GM15510 (cell line): ENCODE measurements at regions not wholly inside any gene's neighbourhood (a gene's known extent, or its start where the extent isn't known, plus 50 kb on each side); places are given as distances from the start of the nearest gene placed in this dataset.

Source experiments
- POLR2A ChIP-seq: IDR thresholded peaks from 3 replicates; pipeline ENCODE4 v1.6.1; 2011; ENCODE audit warnings: borderline replicate concordance; ENCODE audit not compliant: insufficient read length; ENCODE audit errors: extremely low read depth

DNA sequence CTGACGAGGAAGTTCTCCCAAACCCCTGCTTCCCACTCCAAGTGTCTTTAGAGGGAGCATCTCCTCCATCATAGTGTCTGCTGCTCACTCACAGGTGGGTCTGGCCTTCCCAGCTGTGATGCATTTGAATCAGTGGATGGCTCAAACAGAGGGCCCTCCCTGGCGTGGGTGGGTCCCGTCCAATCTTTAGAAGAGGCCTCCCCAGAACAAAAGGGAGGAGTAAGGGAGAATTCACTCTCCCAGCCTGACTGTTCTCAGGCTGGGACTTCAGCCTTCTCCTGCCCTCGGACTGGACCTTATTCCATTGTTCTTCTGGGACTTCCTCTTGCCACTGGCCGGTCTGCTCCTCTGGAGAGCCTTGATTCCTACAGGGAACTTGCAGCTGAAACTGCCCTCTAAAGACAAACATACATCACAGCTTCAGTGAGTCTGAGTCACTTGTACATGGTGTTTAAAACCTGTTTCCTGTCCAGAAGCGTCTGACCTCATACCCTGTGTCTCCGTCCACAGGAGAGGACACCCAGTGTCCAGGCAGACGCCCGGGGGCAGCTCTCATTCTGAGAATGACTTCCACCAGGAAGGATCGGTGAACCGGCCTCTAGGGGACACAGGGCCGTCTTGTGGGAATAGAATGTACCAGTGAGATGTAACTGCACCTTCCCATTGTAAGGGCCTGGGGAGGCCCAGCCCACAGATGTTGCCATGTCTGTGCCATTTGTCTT lies 234.7 kb downstream of the BRD1 start:
- TF ChIP-seq POLR2A: no peak

DNA sequence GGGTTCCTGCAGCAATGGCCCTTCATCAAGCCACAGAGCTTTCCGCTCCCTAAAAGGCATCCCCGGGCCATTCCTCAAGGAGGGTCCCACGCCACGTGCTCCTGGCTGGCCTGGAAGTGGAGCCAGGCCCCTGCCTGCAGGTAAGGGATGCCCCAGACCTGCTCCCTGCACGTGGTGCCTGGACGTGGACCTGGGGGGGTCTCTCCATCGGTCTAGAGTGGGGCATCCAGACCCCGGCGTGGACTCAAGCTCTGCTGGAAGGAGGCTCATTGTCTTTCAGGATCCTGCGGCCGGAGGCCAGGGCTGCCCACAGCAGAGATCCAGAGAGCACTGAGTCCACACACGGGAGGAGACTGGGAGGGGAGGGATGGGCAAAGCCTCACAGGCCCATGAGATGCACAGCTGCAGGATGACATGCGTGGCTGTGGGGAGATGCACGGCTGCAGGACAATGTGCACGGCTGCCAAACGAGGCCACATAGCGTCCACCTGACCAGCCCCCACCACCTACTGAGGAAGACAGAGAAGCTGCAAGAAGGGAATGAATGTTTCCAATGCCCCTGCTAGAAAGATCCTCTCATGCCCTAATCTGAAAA lies 236.7 kb downstream of the BRD1 start:
- TF ChIP-seq POLR2A: no peak

DNA sequence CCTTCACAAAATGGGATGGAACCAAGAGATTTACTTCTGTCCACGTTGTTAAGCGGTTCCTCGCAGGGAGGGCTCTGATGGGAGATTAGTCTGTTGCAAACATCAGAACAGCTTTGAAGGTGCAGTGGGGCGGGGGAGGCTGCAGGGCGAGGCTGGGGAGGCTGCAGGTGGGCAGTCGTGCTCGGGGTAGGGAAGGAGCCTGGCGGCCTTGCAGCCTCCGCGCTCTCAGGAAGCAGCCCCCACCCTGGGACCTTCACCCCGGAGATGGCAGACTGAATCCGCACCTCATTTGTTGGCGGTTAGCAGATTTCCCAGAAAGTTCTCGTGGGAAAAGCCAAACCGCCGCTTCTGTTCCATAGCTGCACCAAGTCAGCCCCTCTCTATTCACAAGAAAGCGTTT lies 237.3 kb downstream of the BRD1 start:
- TF ChIP-seq POLR2A: no peak

DNA sequence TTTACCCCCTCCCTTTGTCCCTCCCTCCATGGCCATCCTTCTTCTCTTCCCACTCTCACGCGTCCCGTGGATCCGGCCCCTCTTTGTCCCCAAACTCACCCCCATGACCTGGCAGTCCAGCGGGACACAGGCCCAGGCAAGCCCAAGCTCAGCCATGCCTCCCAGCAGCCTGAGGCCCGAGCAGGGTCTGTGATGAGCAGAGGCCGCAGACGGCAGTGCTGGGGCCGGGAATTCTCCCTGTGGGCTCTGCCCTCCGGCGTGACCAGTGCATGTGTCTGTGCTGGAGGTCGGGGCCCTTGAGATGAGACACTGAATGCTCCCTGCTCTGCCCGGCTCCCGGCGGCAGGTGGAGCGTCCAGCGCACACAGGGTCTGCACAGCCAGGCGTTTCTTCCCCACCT lies 237.9 kb downstream of the BRD1 start:
- TF ChIP-seq POLR2A: no peak

DNA sequence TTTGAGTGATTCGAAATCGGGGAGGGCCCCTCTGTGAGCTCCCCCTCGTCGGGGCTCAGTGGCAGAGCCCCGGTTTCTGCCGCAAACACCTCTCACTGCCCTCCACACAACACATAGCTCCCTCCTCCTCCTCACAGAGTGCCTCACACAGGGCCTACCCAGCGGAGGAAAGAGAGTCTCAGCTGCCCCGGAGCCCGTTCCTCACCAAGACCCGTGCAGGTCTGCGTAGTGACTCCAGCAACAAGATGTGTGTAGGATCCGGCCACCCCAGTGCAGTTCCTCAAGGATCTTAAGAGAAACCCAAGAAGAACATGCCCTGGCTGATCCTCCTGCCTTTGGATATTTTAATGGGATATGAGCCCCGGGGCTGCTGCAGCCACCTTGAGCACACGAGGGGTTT lies 238.4 kb downstream of the BRD1 start:
- TF ChIP-seq POLR2A: no peak

DNA sequence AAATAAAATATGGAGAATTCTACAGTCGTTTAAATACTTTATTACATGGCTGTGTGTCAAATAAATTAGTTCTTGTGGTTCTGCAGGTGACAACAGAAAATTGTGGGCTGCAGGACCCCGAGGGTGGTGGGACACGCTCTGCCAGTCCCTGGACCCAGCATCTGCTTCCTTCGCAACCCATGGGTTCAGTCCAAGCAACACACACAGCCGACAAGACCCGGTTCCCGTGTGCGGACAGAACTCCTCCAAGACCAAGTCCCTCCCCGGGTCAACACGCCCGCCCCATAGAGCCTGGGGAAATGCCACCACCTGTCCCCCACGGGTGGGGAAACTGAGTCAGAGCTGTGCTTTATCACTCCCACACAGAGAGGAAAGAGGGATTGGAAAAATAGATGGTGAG lies 238.9 kb downstream of the BRD1 start:
- TF ChIP-seq POLR2A: no peak

DNA sequence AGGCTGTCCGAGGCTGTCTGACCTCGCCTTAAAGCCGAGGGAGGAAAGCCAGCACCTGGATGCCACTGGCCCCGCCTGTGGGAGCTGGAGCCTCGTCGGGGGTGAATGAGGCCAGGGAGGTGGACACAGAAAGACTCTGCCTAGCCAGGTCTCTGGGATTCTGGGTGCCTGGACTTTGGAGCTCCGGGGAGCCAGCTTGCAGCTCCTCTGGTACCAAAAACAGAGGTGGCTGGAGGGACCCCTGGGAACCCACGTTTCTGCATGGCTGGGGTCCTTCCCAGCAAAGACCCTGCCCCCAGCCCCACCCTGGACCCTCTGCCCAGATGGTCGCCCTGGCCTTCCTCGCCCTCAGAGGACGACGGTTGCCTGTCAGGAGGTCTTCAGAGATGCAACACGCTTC lies 239.7 kb downstream of the BRD1 start:
- no peak for TF ChIP-seq POLR2A

DNA sequence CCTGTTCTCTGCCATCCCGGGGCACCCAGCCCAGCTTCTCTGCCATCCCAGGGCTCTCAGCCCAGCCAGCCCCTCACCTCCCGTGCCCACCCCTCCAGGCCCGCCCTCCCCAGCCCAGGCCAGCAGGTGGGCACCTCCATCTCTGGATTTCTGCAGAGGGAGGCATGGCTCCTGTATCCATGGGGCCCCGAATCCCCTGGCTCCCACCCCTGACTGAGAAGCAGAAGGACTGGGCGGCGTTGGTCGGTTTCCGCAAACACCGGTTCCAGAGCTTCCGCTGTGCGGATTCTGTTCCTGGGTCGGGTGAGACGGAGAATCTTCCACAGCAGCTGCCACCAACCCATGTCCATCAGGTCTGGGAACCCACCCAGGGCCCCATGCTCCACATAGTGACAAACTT lies 240.3 kb downstream of the BRD1 start:
- no peak for TF ChIP-seq POLR2A

DNA sequence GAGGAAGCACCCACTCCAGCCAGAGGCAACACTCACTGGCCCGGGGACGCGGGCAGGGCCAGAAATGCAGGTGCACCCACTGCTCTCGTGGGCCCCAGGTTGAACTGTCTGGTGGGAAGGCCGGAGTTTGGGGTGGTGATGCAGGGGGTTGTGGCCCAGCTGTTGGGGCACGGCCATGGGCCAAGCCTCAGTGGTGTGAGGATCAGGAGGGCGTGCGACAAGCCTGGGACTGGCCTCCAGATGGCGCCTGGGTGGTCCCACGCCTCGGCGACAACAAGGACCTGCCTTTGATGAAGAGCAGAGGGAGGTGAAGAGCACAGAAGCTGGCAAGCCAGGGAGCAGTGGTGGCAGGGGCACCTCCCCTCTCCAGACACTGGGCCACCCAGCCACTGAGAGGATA lies 240.8 kb downstream of the BRD1 start:
- TF ChIP-seq POLR2A: no peak

DNA sequence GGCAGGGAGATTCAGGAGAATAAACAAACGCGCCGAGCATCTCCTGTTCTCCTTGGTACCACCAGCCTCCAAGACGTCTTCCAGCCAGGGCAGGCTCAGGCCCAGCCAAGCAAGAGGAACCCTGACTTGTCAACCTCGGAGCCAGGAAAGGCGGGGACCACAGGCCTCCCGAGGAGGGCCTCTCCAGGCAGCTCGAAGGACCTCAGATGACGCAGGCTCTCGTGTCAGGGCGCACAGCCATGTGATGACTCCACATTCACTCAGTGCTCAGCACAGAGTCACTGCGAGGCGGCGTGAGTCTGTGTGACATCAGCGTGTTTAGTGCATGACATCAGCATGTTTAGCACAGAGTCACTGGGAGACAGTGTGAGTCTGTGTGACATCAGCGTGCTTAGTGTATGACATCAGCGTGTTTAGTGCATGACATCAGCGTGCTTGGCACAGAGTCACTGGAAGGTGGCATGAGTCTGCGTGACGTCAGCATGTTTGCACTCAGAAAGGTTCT lies 241.4 kb downstream of the BRD1 start:
- TF ChIP-seq POLR2A: no peak

DNA sequence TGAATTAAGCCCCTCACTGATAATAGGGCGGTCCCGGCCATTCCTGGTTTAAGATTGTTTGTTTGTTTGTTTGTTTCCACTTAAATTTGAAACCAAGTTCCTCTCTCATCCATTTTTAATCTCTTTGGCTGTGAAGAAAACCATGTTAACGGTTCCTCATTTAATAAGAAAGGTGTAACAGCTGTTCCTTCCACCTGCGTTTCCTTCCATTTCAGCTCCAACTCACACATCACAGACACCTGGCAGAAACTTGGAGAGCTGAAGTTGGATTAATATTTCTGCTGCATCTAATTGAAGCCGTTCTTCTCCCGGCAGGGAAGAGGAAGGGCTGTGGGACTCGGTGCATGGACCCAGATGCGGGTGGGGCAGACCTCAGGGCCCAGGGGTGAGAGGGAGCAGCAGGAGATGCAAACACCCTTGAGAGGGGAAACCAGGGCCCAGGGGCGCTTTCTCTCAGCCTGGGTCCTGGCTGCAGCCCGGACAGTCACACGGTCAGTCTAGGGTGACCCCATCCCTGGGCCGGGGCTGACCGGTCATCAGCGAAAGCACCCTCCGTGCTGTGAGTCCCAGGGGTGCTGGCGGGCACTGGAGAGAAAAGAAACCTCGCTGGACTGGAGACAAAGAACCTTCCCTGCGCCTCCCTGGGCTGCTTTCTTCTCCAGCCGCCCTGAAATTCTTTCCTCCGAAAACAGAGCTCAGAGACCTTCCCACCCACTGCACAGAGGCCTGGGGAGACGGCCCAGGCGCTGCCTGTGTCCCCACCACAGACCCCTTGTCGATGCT lies 242.0 kb downstream of the BRD1 start:
- no peak for TF ChIP-seq POLR2A

DNA sequence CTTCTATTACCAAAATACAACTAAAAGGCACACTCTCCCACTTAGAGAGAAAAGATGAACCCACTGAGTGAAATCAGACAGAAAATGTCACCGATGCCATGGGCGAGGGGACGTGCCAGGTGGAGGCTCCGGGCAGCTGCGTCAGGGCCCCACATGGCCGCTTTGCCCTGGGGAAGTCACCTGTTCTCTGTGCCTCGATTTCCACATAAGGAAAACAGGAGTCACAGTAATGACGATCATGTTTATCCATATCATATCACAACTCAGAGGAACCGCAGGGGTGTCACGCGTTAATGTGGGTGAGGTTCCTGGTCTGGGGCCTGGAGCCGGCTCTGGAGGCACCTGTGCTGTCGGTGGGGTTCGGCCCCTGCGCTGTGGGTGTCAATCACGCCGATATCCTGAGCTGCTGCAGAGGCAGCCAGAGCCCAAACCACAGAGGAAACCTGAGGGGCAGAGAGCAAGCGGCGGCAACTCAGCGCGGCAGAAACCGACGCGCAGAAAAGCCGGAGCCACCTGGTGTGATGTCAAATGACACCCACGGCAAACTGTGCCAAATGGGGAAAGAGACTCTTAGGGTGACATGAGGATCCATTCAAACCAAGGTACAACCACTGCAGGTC lies 243.7 kb downstream of the BRD1 start:
- TF ChIP-seq POLR2A: no peak

DNA sequence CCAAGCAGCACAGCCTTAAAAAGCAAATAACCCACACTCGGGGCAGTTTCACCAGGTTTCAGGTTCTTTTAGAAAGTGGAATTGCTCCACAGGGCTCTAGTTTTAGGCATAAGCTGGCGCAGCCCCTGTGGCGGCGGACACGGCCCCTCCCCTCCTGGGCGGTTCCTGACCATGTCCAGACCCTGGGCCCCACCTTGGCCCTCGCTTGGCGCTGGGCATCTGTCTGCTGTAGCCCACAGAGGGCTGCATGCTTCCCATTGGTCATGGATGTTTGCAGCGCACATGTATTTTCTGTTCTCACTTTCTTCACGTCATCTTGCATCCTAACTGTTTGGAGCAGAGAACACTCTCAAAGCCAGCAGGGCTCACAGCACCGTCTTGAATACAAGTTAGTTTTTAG lies 244.3 kb downstream of the BRD1 start:
- TF ChIP-seq POLR2A: no peak

DNA sequence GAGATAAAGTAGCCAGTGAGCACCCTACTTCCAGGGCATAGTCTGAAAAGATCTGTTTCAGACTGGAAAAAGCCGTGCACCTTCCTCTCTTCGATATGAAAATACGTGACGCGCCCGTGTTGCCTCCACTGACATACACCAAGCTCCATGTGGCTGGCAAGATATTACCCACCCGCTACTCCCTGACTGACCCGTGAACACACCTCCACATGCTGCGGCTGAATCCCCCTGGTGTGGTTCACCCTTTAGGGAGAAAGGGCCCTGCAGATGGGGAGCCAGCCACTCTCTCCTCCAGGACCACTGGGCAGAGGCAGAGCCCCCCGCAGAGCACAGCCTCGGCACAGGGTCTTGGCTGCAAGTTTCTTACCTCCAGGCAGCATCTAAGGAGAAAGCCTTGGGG lies 245.0 kb downstream of the BRD1 start:
- no peak for TF ChIP-seq POLR2A

DNA sequence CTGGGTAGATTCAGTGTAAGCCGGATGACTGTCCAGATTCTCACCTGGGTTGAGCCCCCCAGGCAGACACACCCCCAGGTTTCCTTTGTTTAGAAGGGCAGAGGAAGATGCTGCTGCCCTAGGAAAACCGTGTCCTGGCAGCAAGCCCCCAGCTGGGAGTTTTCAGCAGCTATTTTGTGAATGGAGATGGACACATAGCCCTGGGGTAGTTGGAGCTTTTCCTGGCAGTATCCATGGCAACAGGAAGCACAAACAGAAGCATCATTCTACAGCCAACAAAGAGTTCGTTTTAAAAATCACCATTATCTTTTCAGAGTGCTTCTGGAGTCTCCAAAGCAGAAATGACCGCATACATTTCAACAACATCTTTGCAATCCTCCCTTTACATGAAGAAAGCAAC lies 245.5 kb downstream of the BRD1 start:
- TF ChIP-seq POLR2A: no peak
